Ecto neural progenitor cell (in vitro differentiated cells): ENCODE measurements at regions not wholly inside any gene's neighbourhood (a gene's known extent, or its start where the extent isn't known, plus 50 kb on each side); places are given as distances from the start of the nearest gene placed in this dataset.

ENCODE experiments used
- DNase-seq: peaks from one replicate; pipeline ENCODE4 v3.0.0-alpha.2; 2018; ENCODE audit warnings: low spot score

DNA sequence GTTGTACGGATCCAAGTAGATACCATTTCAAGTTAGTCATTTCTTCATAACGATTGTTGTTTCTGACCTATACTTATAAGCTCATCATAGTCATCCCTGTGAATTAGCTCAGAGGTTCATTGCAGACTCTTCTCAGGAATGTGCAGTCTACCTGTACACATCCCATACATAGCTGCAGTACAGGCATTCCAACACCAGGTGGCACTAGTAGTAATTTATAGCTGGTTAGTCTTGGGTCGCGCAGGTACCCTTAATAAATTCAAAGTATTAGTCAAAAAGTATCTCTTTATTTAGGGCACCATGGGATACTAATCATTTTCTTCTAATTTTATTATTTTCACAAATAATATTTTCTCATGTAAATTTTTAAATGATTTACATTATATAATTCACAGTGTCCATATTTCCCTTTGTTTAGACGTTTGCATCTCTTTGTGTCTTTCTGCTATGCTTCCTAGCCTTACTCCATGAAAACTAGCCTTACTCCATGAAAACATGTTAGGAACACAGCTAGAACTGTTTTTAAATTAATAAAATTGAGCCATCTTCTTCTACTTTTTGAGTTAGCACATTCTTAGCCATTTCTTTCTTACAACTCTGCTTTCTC lies 128.6 kb upstream of the FAM83B start:
- peak; percentile 59 for DNase-seq

DNA sequence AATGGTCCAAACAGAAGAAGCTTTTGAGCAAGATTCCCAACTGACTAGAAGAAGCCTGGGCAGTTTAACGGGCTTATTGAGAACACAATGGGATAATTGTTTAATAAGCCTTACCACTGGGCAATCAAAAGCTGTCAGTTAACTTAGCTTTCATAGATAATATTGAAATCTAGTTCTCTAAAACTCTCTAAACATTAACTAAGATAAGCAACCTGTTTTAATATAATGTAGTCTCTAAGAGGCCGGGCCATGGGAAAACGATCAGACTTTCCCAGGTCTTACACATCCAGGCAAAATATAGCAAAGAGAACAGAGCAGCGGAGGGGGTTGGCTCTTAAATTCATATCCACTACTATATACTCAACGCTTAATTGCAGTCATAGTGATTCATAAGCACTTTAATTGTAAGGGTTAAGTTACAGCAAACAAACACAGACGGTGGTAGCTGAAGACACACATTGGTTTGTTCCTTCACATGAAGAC lies 128.0 kb upstream of the FAM83B start:
- DNase-seq: no peak

DNA sequence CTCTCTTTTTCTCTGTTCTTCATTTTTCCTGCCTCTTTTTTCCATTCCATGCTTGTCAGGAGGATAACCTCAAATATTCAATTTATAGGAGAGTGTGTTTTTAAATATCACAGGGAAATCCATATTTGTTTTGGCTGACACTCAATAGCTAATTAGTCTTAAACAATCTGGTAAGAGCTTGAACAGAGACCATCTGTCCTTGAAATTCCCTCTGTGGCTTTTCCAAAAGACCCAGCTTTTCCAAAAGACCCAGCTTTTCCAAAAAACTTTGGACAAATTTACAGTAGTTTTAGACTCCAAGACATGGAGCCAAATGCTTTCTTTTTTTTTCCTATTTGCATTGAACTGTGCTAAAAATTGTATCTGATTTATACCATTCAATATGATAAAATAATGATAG lies 127.4 kb upstream of the FAM83B start:
- DNase-seq: no peak

DNA sequence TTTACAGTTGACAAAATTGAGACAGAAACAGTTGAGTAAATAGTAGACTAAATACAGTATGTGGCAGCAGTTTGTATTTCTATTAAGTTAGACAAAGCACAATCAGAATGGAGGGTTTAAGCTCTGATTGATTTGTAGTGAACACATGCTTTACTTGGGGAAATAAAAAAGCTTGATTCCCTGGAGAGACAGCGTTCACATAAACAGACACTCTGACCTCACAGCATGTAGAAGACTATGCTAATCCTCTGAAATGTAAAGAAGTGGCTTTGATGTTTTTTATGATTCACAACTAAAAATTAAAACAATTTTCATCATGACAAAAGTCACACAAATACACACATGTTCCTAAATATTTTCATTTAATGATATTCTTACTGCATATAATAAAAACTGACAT lies 126.9 kb upstream of the FAM83B start:
- no peak for DNase-seq

DNA sequence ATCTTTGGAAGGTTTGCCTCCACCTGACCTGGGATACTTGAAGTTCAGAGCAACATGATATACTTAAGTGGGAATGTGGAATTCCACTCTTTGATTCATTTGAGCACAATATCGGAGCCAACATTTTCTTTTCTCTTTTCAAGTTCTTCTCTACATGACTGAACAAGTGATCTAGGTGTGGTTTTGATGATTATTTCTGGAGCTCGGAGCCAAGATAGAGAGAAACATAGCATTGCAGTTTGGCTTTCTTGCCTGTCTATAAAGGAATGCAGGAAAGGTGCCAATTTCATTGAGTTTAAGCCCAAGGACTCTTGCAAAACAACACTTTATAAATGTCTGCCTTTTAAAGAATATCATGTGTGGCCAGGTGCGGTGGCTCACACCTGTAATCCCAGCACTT lies 124.2 kb upstream of the FAM83B start:
- no peak for DNase-seq

DNA sequence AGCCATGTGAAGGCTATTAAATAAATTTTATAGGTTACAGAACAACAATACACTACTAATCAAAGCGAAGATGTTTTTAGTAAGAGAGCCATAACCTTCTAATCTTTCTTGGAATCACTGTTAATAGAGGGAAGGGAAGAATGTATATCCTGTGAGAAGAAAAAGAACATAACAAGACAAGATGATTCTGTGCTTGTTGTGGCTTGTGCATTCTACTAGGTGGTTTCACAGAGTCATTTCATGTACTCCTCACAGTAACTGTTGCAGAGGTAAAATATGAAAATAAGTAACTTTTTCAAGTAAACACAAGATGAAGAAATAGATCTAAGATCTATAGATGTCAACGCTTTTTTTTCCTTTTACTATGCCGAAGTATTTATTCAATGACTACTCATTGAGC lies 116.9 kb upstream of the FAM83B start:
- no peak for DNase-seq

DNA sequence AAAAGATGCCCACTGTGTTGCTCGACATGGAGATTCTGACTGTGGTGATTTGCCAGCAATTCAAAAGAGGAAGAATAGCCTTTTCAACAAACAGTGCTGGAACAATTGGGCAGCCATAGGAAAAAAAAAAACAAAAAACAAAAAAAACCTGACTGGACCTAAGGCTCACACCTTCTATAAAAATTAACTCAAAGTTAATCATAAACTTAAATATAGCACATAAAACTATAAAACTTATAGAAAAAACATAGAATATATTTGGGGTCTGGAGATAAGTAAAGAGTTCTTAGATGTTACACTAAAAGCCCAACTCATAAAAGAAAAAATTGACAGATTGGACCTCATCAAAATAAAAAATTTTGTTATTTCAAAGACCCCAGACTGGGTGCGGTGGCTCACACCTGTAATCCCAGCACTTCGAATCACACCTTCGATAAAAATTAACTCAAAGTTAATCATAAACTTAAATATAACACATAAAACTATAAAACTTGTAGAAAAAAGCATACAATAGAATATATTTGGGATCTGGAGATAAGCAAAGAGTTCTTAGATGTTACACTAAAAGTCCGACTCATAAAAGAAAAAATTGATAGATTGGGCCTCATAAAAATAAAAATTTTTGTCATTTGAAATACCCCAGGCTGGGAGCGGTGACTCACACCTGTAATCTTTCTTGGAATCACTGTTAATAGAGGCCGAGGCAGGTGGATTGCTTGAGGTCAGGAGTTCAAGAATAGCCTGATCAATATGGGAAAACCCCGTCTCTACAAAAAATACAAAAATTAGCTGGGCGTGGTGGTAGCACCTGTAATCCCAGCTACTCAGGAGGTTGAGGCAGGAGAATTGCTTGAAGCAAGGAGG lies 115.6 kb upstream of the FAM83B start:
- DNase-seq: no peak

DNA sequence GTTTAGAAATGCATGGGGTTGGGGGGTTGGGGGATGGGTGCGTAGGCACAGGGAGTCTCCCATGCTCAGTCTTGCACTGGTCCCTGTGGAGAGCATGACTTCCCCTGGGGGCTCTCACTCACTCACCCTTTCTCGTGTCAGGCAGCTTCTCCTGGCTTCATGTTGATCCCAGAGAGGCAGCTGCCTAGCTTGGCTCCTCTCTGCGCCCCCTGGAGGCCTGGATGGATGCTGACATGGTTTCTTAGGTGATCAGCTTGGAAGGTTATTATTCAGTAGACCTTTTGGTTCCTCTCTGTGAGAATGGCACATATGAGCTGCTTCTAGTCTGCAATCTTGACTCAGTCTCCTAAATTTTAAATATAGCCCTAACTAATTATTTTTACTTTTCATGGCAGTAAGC lies 109.3 kb upstream of the FAM83B start:
- DNase-seq: no peak

DNA sequence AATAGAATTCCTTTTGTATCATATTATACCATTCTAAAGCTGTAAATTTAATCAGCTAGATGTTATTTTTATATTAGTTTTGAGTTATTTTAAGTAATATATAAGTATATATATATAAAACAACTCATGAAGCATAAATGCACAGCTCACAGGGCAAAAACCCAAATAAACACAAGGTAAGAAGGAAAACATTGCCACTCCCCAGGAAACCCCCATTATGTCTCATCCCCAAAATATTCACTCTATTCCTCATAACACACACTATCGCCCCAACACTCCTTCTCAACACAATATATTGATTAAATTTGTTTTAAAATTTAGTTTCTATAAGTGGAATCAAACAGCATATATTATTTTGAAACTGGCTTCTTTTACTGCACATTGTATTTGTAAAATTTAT lies 98.6 kb upstream of the FAM83B start:
- DNase-seq: no peak

DNA sequence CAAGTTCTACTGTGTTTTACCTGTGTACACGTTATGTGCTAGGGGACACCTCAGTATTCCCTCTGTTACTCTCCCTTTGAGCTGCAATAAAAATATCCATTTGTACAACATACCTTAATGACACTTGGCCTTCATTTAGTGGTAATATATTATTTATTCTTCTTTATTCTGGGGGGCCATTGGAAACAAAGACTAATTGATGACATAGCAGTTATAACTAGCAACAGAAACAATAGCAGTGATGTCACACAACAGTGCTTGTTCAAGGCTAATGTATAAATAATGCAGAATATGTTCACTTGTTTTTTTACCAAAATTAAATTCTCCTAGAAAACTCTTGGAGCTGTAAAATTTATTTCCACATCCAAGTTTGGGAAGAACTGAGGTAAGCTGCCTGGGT lies 92.2 kb upstream of the FAM83B start:
- DNase-seq: no peak

DNA sequence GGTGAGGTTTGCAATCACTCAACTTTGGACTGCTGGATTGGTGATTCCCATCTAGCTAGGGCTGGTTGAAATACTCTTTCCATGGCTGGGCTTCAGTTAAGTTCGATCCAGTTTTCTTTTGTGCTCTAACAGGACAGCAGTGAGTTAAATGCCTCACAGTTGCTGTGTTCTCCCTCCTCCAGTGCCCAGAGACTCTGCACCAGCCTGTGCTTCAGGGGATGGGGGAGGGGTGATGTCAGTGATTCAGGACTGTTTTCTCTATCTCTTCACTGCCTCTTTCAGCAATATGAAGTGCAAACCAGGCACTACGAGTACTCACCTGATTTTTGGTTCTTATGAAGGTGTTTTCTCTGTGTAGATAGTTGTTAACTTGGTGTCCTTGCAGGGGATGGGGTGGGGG lies 88.2 kb upstream of the FAM83B start:
- DNase-seq: no peak

DNA sequence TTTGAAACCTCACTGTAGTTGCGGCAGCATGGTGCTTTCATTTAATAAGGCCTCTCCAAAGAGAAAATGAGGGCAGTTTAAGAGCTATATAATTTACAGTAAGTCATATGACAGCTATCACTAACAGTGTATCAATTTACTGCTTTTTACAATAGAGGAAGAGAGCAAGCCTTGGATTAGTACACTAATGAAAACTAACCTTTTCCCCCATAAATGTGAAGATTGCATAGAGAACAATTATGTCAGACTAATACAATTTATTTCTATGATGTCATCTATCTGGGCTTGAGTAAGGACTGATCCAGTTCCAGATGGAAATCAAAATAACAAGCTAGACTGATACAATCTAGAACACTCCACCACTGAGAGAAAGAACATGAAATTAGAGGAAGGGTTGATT lies 78.1 kb upstream of the FAM83B start:
- DNase-seq: no peak

DNA sequence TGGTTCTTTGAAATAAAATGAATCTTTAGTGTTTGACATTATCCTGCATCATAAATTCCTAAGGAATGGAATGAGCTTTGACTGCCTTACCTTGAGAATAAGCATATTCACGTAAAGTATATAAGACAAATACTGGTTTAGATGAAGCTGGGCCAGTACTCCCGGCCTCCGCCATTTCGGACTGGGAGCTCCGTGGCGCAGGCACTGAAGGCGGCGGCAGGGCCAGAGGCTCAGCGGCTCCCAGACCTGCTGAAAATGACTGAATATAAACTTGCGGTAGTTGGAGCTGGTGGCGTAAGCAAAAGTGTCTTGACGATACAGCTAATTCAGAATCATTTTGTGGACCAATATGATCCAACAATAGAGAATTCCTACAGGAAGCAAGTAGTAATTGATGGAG lies 76.2 kb upstream of the FAM83B start:
- no peak for DNase-seq

DNA sequence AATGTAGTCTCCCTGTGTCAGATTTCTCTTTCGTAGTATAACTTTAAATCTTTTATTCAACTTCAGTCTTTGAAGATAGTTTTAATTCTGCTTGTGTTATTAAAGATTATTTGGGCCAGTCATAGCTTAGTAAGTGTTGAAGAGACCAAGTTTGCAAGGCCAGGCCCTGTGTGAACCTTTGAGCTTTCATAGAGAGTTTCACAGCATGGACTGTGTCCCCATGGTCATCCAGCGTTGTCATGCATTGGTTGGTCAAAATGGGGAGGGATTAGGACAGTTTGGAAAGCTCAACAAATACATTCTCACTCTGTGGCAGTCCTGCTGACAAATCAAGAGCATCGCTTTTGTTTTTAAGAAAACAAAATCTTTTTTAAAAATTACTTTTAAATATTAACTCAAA lies 74.6 kb upstream of the FAM83B start:
- no peak for DNase-seq

DNA sequence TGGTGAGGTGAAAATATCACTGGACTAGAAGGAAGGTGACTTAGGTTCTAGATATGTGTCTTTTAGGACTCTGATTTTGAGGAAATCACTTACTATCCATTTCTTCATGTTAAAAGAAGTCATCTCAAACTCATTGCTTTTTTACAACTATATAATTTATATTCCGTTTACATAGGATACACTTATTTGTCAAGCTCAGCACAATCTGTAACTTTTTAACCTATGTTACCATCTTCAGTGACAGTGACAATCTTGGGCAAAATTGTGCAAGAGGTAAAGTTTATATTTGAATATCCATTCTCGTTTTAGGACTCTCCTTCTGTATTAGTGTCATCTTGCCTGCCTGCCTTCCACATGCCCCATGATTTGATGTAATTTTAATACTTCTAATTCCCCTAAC lies 74.0 kb upstream of the FAM83B start:
- DNase-seq: no peak

DNA sequence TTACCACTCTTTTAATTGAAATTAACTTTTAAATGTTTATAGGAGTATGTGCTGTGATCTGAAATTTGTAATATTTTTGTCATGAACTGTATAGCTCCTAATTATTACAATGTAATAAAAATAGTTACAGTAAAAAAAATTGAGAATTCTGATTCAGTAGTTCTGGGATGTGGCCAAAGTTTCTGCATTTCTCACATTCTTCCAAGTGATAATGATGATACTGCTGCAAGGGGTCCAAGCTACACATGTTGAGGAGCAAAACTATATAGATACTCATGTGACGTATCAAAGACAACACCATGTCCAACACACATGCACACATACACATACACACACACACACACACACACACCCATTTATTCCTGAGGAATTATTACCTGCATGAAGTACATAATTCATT lies 71.0 kb upstream of the FAM83B start:
- DNase-seq: no peak

DNA sequence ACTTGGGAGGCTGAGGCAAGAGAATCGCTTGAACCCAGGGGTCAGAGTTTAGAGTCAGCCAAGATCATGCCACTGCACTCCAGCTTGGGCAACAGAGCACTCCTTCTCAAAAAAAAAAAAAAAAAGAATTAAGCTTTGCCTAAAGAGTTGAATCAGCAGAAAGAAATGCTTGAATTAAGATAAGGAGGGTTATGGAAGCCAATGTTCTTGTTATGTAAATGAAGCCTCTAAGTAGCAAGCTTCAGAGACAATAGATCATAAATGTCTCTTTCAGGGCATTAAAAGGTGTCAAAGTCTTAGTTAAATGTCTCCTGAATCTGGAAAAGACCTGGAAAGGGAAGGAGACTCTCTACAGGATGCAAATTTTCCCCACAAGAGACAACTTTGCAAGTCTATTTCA lies 69.7 kb upstream of the FAM83B start:
- DNase-seq: no peak

DNA sequence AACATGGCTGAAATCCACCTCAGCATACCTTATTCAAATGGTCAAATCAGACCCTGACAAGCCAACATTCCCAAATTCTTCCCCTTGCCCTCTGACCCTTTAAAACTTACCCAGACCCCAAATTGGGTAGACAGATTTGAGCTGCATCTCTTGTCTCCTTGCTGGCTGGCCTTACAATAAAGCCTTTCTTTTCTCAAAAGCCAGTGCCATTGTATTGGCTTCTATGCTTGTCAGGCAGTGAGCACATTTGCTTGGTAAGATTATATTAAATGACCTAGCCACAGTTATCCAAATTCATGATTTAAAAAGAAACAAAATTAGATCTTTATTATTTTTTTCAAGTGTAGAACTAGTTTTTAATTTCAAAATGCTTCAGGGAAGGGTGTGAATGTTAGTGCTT lies 67.8 kb upstream of the FAM83B start:
- no peak for DNase-seq

DNA sequence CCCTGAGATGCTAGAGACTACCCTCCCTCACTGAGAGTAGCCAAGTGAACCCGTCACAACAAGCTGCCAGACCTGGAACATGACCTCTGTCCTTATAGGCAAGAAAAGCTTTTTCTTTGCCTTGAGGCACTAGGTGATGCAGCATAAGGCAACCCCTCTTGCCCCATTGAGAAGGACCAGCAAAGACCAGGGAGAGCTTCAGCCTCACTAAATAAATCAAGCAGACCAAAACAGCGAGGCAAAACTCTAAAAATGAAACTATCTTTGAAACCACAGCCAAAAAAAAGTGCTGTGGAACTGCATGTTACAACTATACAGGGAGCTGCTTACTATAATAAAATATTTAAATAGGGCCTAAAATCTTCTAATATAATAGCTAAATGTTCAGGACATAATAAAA lies 62.6 kb upstream of the FAM83B start:
- no peak for DNase-seq

DNA sequence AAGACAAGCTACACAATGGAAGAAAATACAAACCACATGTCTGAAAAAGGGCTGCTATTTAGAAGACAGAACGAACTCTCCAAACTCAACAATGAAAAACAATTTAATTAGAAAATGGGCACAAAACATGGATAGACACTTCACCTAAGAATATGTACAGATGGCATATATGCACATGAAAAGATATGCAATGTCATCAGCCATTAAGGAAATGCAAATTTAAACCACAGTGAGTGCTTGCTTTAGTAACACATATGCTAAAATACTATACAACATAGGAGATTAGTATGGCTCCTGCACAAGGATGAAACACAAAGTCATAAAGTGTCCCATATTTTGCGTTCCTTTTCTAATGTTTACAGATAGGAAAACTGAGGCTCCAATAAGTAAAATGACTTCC lies 60.4 kb upstream of the FAM83B start:
- no peak for DNase-seq

DNA sequence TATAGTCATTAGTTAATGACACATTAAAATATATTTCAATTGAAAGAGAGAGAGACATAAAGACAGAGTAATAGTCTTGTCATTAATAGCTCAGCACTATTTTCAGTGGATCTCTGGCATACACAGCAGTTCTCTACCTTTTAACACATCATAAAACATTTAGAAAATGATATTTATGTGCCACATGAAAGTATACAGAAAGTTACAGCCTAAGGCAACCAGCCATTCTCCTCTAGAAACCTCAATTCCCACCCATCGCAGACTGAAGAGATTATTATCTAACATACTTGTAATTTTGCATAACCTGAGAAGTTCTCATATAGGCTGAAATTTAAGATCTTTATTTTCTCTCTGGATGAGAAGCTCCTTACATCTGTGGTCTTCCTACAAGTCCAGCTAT lies 58.7 kb upstream of the FAM83B start:
- no peak for DNase-seq
